ENCODE measurements at regions not wholly inside any gene's neighbourhood (a gene's known extent, or its start where the extent isn't known, plus 50 kb on each side); places are given as distances from the start of the nearest gene placed in this dataset.
"Not testable (repeated sequence)": the region's sequence is repeated elsewhere in the genome, so short reads cannot be mapped to it uniquely, and the experiment has no call there.

- no peak for TF ChIP-seq CTCF (IDR thresholded peaks at IDR 0.05; ENCODE audit: low read depth, low read length, missing control alignments)
- DNase-seq (ENCODE audit: low read depth), result no peak
Observed at GRCh38 chr5:105054406-105054805, 1491.8 kb upstream of the NUDT12 start.

GRCh38 chr5:105042623-105043022 lies 1480.0 kb upstream of the NUDT12 start:
- no peak overlapping the region for H3K4me3 ChIP-seq (ENCODE audit: low read depth, low read length)
- no peak for DNase-seq (ENCODE audit: low read depth)
- no peak for TF ChIP-seq CTCF (IDR thresholded peaks at IDR 0.05; ENCODE audit: low read depth, low read length, missing control alignments)

More at GRCh38 chr5:105054406-105054805, 1491.8 kb upstream of the NUDT12 start:
- no peak overlapping the region for H3K4me3 ChIP-seq (ENCODE audit: low read depth, low read length)

- H3K4me3 ChIP-seq (ENCODE audit: low read depth, low read length); DNase-seq (ENCODE audit: low read depth): not testable (repeated sequence)
Observed at GRCh38 chr5:105036814-105037213, 1474.2 kb upstream of the NUDT12 start.

GRCh38 chr5:105034401-105034763 lies 1471.8 kb upstream of the NUDT12 start:
- H3K4me3 ChIP-seq (ENCODE audit: low read depth, low read length), result no peak overlapping the region
- no peak for TF ChIP-seq CTCF (IDR thresholded peaks at IDR 0.05; ENCODE audit: low read depth, low read length, missing control alignments)
- DNase-seq (ENCODE audit: low read depth), result no peak

GRCh38 chr5:105033637-105034400 lies 1471.2 kb upstream of the NUDT12 start:
- no peak for DNase-seq (ENCODE audit: low read depth)
- H3K4me3 ChIP-seq (ENCODE audit: low read depth, low read length), result no peak overlapping the region

GRCh38 chr5:105032917-105033316 lies 1470.3 kb upstream of the NUDT12 start:
- TF ChIP-seq CTCF (IDR thresholded peaks at IDR 0.05; ENCODE audit: low read depth, low read length, missing control alignments), result no peak
- no peak for DNase-seq (ENCODE audit: low read depth)
- no peak overlapping the region for H3K4me3 ChIP-seq (ENCODE audit: low read depth, low read length)

More at GRCh38 chr5:105033637-105034400, 1471.2 kb upstream of the NUDT12 start:
- TF ChIP-seq CTCF (IDR thresholded peaks at IDR 0.05; ENCODE audit: low read depth, low read length, missing control alignments), result no peak

- DNase-seq (ENCODE audit: low read depth), result no peak
- H3K4me3 ChIP-seq (ENCODE audit: low read depth, low read length), result no peak overlapping the region
- TF ChIP-seq CTCF (IDR thresholded peaks at IDR 0.05; ENCODE audit: low read depth, low read length, missing control alignments), result no peak
Observed at GRCh38 chr5:105030153-105030552, 1467.6 kb upstream of the NUDT12 start.

Data from GM12864 (cell line).